ENCODE measurements at regions not wholly inside any gene's neighbourhood (a gene's known extent, or its start where the extent isn't known, plus 50 kb on each side); places are given as distances from the start of the nearest gene placed in this dataset.
"Not testable (repeated sequence)": the region's sequence is repeated elsewhere in the genome, so short reads cannot be mapped to it uniquely, and the experiment has no call there.

DNA sequence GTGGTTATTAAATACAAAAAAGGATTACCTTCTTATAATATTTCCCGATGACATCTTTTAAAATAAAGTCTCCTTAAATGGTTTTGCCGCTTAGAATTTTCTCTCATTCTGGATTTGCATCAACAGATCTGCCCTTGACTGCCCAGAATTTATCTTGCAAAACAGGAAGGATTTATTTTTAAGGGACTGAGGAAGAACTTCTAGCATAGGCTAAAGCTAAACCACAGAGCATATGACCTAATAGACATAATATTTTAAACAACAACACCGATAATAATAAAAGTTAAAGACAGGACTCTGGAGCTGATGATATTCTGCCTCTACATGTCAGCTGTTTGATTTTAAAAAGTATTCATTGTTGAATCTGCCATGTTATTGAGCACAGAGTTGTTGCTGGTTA lies 145.3 kb upstream of the ADCY2 start:
- H3K4me1 Mint-ChIP-seq (ENCODE audit: low read depth in 2 of 2), result no peaks in the 10 kb centered on the region
- H3K27me3 Mint-ChIP-seq, result no peaks in the 10 kb centered on the region
- DNase-seq (ENCODE audit: low spot score), result no peak
- no peak overlapping the region for H3K4me3 Mint-ChIP-seq
- H3K36me3 Mint-ChIP-seq, result no peaks in the 10 kb centered on the region
- no peak for ATAC-seq
- no peak overlapping the region for H3K27ac Mint-ChIP-seq
- peaks cover 2% of the 10 kb centered on the region for H3K9me3 Mint-ChIP-seq

DNA sequence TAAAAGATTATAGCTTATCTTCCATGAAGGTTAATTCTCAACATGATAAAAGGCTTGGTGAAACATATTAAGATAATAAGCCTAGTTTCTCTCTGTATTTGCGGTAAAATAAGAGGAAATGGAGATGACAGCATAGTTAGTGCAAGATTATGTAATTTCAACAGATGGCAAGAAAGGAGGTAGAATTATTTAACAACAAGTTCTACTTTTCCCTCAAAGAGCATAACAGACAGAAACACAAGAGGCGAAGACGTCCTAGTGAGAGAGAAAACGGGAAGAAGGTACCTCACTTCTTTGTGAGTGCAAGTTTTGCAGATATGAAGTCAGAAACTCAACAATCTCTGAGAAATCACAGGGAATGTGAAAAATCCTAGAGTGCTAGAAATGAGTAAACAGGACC lies 144.8 kb upstream of the ADCY2 start:
- ATAC-seq (no peak), DNase-seq (ENCODE audit: low spot score) (no peak)
- Mint-ChIP-seq H3K27me3 (no peaks in the 10 kb centered on the region), H3K27ac (no peak overlapping the region), H3K4me1 (ENCODE audit: low read depth in 2 of 2) (no peaks in the 10 kb centered on the region), H3K9me3 (peaks cover 2% of the 10 kb centered on the region), H3K4me3 (no peak overlapping the region), H3K36me3 (no peaks in the 10 kb centered on the region)

DNA sequence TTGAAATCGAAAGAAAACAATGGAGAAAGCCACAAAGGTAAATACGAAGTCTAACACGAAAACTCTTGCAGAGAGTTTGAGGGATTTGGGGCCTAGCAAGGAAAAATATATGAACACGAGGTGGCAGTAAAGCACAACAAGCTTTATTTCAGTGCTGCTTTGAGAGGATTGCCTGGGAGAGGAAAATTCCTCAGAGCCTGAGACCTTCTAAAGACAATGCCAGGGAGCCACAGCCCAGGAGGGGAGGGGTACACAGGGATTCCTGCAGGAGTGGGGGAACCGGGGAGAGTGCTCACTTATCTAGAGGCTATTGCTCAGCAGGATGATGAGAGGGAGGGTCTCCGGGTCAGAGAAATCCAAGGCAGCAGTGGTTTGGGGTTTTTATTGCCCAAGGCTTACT lies 134.9 kb upstream of the ADCY2 start:
- no peaks in the 10 kb centered on the region for H3K4me1 Mint-ChIP-seq (ENCODE audit: low read depth in 2 of 2)
- no peak overlapping the region for H3K4me3 Mint-ChIP-seq
- ATAC-seq (no peak), DNase-seq (ENCODE audit: low spot score) (no peak)
- H3K27me3 Mint-ChIP-seq, result no peaks in the 10 kb centered on the region
- H3K36me3 Mint-ChIP-seq, result no peaks in the 10 kb centered on the region
- H3K27ac Mint-ChIP-seq, result no peak overlapping the region
- peaks cover 4% of the 10 kb centered on the region for H3K9me3 Mint-ChIP-seq

DNA sequence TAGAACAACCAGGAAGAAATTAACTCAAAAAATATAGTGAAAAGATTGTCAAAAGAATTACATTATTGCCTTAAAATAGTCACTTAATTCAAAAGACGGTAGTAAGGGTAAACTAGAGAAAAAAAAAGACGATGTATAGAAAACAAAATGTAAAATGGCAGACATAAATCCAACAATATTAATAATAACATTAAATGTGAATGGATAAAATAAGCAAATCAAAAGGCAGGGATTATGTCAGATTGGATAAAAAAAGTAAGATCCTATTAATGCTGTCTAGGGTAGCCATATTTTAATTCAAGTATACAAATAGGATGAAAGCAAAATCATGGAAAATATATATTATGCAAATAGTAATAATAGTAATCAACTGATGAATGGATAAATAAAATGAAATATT lies 134.0 kb upstream of the ADCY2 start:
- peaks cover 6% of the 10 kb centered on the region for H3K9me3 Mint-ChIP-seq
- no peaks in the 10 kb centered on the region for H3K36me3 Mint-ChIP-seq
- H3K27ac Mint-ChIP-seq, result no peak overlapping the region
- no peak for DNase-seq (ENCODE audit: low spot score)
- H3K4me1 Mint-ChIP-seq (ENCODE audit: low read depth in 2 of 2), result no peaks in the 10 kb centered on the region
- no peak for ATAC-seq
- H3K4me3 Mint-ChIP-seq, result no peak overlapping the region
- no peaks in the 10 kb centered on the region for H3K27me3 Mint-ChIP-seq

DNA sequence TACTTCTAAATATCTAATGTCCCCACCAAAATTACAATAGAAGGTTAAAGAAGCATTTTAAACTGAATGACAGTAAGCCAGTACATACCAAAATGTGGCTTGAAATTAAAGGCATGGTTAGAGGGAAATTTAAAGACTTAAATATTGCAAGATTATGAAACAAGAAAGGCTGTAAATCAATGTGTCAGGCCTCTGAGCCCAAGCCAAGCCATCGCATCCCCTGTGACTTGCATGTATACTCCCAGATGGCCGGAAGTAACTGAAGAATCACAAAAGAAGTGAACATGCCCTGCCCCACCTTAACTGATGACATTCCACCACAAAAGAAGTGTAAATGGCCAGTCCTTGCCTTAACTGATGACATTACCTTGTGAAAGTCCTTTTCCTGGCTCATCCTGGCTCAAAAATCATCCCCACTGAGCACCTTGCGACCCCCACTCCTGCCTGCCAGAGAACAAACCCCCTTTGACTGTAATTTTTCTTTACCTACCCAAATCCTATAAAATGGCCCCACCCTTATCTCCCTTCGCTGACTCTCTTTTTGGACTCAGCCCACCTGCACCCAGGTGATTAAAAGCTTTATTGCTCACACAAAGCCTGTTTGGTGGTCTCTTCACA lies 132.4 kb upstream of the ADCY2 start:
- H3K27ac Mint-ChIP-seq, result not testable (repeated sequence)

DNA sequence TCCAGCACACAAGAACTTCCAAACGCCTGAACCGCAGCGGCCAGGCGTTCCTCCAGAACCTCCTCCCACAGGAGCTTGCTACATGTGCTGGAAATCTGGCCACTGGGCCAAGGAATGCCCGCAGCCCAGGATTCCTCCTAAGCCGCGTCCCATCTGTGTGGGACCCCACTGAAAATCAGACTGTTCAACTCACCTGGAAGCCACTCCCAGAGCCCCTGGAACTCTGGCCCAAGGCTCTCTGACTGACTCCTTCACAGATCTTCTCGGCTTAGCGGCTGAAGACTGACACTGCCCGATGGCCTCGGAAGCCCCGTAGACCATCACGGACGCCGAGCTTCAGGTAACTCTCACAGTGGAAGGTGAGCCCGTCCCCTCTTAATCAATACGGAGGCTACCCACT lies 130.2 kb upstream of the ADCY2 start:
- ATAC-seq; H3K27ac Mint-ChIP-seq; H3K36me3 Mint-ChIP-seq; DNase-seq (ENCODE audit: low spot score); H3K4me3 Mint-ChIP-seq; H3K27me3 Mint-ChIP-seq; H3K4me1 Mint-ChIP-seq (ENCODE audit: low read depth in 2 of 2): not testable (repeated sequence)
- peaks cover 13% of the 10 kb centered on the region for H3K9me3 Mint-ChIP-seq

More for the DNA sequence above, 132.4 kb upstream of the ADCY2 start:
- H3K36me3 Mint-ChIP-seq; H3K4me3 Mint-ChIP-seq; H3K4me1 Mint-ChIP-seq (ENCODE audit: low read depth in 2 of 2); DNase-seq (ENCODE audit: low spot score); H3K27me3 Mint-ChIP-seq; ATAC-seq: not testable (repeated sequence)
- peaks cover 16% of the 10 kb centered on the region for H3K9me3 Mint-ChIP-seq

DNA sequence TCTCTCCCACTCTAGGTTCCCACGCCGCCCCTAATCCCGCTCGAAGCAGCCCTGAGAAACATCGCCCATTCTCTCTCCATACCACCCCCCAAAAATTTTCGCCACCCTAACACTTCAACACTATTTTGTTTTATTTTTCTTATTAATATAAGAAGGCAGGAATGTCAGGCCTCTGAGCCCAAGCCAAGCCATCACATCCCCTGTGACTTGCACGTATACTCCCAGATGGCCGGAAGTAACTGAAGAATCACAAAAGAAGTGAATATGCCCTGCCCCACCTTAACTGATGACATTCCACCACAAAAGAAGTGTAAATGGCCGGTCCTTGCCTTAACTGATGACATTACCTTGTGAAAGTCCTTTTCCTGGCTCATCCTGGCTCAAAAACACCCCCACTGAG lies 127.2 kb upstream of the ADCY2 start:
- not testable (repeated sequence) for H3K4me1 Mint-ChIP-seq (ENCODE audit: low read depth in 2 of 2); DNase-seq (ENCODE audit: low spot score); H3K4me3 Mint-ChIP-seq; H3K36me3 Mint-ChIP-seq; ATAC-seq; H3K27ac Mint-ChIP-seq; H3K27me3 Mint-ChIP-seq
- peaks cover 13% of the 10 kb centered on the region for H3K9me3 Mint-ChIP-seq

DNA sequence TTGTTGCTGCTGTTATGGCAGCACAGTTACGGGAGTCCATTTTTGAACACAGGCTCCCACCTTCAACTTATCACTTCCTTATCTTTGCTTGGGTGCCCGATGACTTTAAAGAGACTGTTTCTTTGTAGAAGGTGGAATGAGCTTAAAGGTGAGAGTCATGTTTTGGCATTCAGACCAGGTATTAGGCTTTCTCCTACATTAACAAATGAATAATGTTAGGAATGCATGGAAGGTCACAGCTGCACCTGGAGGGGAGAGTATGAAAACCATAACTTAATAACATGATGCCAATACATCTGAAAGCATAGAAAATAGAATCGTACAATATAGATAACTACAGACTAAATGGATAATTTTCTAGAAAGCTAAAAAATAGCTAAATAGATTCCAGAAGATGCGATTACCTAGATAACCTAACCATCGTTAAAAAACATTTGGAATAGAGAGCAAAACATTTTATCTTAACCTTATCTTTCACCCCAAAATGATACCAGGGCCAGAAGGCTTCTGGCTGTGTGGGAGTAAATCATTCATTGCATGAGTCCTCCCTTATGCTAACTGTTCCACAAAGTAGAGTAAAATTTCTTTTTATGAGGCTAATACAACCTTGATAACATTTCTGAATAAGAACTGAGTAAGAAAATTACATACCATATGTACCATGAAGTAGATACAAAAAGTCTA lies 126.2 kb upstream of the ADCY2 start:
- Mint-ChIP-seq H3K4me3 (no peak overlapping the region), H3K36me3 (no peaks in the 10 kb centered on the region), H3K4me1 (ENCODE audit: low read depth in 2 of 2) (no peaks in the 10 kb centered on the region), H3K27me3 (no peaks in the 10 kb centered on the region), H3K9me3 (peaks cover 13% of the 10 kb centered on the region), H3K27ac (no peak overlapping the region)
- DNase-seq (ENCODE audit: low spot score), result no peak
- no peak for ATAC-seq

DNA sequence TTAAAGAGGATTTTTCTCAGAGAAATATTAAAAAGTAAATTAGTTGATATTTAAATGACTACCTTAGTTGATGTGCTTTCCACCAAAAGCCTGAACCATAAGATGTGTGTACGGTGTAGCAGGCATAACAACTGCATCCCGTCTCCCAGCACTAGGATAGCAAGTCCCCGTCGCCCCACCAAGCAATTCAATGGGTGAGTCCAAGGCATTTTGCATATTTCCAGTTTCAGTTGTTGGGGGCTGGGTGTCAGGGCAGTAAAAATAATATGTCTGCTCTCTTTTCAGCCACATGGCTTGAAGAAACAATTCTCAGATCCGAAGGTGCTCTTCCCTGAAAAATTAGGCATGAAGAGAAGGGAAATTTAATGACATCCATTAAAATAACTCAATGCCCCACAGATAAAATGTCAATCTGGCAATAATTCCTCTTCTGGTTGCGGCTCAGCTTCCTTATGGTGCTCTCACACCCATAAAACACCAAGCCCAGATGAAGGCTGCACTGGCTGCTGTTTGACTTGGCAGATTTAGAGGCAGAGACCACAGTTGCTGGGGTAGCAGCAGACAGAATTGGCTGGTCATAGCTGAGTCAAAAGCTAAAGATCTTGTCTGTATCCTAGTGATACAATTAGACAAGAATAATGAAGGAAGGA lies 124.4 kb upstream of the ADCY2 start:
- Mint-ChIP-seq H3K9me3 (peaks cover 13% of the 10 kb centered on the region), H3K27ac (no peak overlapping the region)

DNA sequence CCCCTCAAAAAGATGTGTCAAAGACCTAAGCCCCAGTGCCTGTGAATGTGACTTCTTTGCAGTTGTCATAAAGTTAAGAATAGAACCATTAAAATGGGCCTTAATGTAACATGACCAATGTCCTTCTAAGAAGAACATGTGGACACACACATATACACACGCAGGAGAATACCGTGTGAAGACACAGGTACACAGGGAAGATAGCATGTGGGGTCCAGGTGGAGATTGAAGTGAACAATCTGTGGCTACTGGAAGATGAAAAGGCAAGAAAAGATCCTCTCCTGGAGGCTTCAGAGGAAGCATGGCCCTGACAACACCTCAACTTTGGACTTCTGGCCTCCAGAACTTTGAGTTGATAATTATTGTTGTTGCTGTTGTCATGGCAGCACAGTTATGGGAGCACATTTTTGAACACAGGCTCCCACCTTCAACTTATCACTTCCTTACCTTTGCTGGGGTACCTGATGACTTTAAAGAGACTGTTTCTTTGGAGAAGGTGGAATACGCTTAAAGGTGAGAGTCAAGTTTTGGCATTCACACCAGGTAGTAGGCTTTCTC lies 123.5 kb upstream of the ADCY2 start:
- H3K27me3 Mint-ChIP-seq, result no peaks in the 10 kb centered on the region
- DNase-seq (ENCODE audit: low spot score) (no peak), ATAC-seq (no peak)
- no peak overlapping the region for H3K4me3 Mint-ChIP-seq
- H3K27ac Mint-ChIP-seq, result no peak overlapping the region
- H3K36me3 Mint-ChIP-seq, result no peaks in the 10 kb centered on the region
- peaks cover 8% of the 10 kb centered on the region for H3K9me3 Mint-ChIP-seq
- H3K4me1 Mint-ChIP-seq (ENCODE audit: low read depth in 2 of 2), result no peaks in the 10 kb centered on the region

More for the DNA sequence above, 124.4 kb upstream of the ADCY2 start:
- Mint-ChIP-seq H3K27me3 (no peaks in the 10 kb centered on the region), H3K4me1 (ENCODE audit: low read depth in 2 of 2) (no peaks in the 10 kb centered on the region), H3K4me3 (no peak overlapping the region), H3K36me3 (no peaks in the 10 kb centered on the region)
- no peak for ATAC-seq
- DNase-seq (ENCODE audit: low spot score), result no peak

DNA sequence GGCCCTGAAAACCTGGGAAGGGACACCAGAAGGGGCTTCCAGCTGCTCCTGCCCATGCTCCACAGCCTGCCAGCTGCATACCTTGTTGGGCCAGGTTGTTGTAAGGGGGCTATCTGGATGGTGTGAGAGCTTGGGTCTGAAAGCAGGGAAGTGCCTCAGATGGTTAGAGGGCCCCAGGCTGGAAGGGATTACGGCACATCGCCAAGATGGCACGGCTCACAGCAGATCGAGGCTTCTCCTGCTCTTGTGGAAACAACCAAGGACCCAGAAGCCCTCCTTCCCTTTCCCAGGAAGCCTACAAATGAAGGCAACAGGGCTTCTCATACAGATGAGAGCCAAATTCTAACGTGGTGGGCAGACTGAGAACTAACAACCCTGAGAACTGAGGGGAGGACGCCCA lies 121.7 kb upstream of the ADCY2 start:
- Mint-ChIP-seq H3K27me3 (no peaks in the 10 kb centered on the region), H3K4me1 (ENCODE audit: low read depth in 2 of 2) (no peaks in the 10 kb centered on the region), H3K36me3 (no peaks in the 10 kb centered on the region), H3K4me3 (no peak overlapping the region), H3K27ac (no peak overlapping the region), H3K9me3 (no peaks in the 10 kb centered on the region)
- no peak for DNase-seq (ENCODE audit: low spot score)
- ATAC-seq, result no peak

DNA sequence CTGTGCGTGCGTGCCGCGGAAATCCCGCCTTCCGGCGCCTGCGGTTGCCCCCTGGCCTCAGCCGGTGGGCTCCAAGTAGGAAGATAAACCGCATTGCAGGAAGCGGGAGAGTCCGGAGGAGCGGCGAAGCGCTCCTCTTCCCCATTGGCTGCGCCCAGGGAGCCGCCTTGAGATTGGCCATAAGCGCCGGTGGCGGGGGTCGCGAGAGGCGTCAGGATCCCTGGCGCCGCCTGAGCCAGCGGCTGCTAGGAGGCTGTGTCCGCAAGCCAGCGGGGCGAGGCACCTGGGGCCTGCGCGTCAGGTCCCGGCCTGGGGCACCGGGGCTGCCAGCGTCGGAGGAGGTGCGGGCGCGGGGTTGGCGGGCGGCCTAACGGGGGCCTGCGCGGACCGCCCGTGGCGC lies 106.3 kb upstream of the ADCY2 start:
- not testable (repeated sequence) for H3K4me3 Mint-ChIP-seq; H3K27me3 Mint-ChIP-seq; H3K9me3 Mint-ChIP-seq; H3K4me1 Mint-ChIP-seq (ENCODE audit: low read depth in 2 of 2); H3K36me3 Mint-ChIP-seq; DNase-seq (ENCODE audit: low spot score); H3K27ac Mint-ChIP-seq
- ATAC-seq, result peak in 1 of 2 donors; percentile 60

DNA sequence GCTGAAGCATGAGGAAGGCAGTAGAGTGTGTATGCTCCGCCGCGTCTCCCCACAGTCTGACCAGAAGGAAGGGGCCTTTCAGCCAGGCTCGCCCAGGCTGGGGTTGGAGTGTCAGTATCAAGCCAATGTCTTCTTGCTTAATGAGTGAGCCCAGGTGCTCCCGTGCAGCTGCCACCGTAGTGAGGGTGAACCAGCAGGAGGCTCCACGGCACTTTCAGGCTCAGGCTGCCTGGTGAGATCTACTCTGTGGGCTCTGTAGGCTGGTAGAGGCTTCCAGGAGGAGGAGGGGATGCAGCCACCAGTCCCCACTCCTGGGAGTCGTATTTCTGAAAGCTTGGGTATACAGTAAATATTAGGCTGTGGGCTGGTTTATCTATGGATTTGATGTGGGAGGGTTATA lies 98.1 kb upstream of the ADCY2 start:
- DNase-seq (ENCODE audit: low spot score); H3K27ac Mint-ChIP-seq; H3K9me3 Mint-ChIP-seq; H3K36me3 Mint-ChIP-seq; H3K4me3 Mint-ChIP-seq; ATAC-seq; H3K27me3 Mint-ChIP-seq; H3K4me1 Mint-ChIP-seq (ENCODE audit: low read depth in 2 of 2): not testable (repeated sequence)

DNA sequence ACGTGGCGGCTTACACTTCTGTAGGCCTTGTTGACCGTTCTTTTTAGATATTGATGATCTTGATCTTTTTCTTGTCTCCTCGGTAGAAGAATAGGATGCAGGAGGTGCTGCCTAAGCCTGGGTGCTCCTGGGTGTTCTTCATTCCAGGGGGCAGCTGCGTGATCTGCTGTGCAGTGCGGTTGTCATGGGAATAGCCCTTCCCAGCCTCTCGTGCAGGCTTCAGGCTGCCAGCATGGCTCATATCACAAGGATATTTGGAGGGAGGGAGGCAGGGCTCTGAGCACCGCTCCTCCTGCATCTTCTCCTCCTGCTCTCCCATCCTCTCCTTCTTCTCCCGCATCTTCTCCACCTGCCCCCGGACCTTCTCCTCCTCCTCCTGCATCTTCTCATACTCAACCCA lies 96.2 kb upstream of the ADCY2 start:
- H3K36me3 Mint-ChIP-seq; H3K27me3 Mint-ChIP-seq; H3K9me3 Mint-ChIP-seq; H3K27ac Mint-ChIP-seq; H3K4me1 Mint-ChIP-seq (ENCODE audit: low read depth in 2 of 2); ATAC-seq; DNase-seq (ENCODE audit: low spot score); H3K4me3 Mint-ChIP-seq: not testable (repeated sequence)
